ENCODE measurements at regions not wholly inside any gene's neighbourhood (a gene's known extent, or its start where the extent isn't known, plus 50 kb on each side); places are given as distances from the start of the nearest gene placed in this dataset.

GRCh38 chr6:144823131-144823530 is 538.0 kb downstream of the UTRN start:
- no peak for DNase-seq (ENCODE audit: low read depth)

- DNase-seq (ENCODE audit: low read depth): no peak
These were observed 538.9 kb downstream of the UTRN start for GRCh38 chr6:144824018-144824417.

GRCh38 chr6:144834426-144835038 is 549.4 kb downstream of the UTRN start:
- DNase-seq (ENCODE audit: low read depth): no peak

- no peak for DNase-seq (ENCODE audit: low read depth)
These were observed 550.3 kb downstream of the UTRN start for GRCh38 chr6:144835322-144835973.

- no peak for DNase-seq (ENCODE audit: low read depth)
These were observed 555.5 kb downstream of the UTRN start for GRCh38 chr6:144840619-144841018.

- DNase-seq (ENCODE audit: low read depth): no peak
These were observed 558.6 kb downstream of the UTRN start for GRCh38 chr6:144843701-144844100.

- DNase-seq (ENCODE audit: low read depth): no peak
These were observed 559.5 kb downstream of the UTRN start for GRCh38 chr6:144844596-144844995.

GRCh38 chr6:144845186-144845585 is 560.1 kb downstream of the UTRN start:
- no peak for DNase-seq (ENCODE audit: low read depth)

- DNase-seq (ENCODE audit: low read depth): no peak
These were observed 562.8 kb downstream of the UTRN start for GRCh38 chr6:144847916-144848315.

- no peak for DNase-seq (ENCODE audit: low read depth)
These were observed 564.8 kb downstream of the UTRN start for GRCh38 chr6:144849920-144850319.

- no peak for DNase-seq (ENCODE audit: low read depth)
These were observed 568.5 kb downstream of the UTRN start for GRCh38 chr6:144853603-144854002.

- DNase-seq (ENCODE audit: low read depth): no peak
These were observed 569.5 kb downstream of the UTRN start for GRCh38 chr6:144854654-144855053.

GRCh38 chr6:144855375-144855774 is 570.2 kb downstream of the UTRN start:
- no peak for DNase-seq (ENCODE audit: low read depth)

- DNase-seq (ENCODE audit: low read depth): no peak
These were observed 570.8 kb downstream of the UTRN start for GRCh38 chr6:144855812-144856531.

- DNase-seq (ENCODE audit: low read depth): no peak
These were observed 571.5 kb downstream of the UTRN start for GRCh38 chr6:144856622-144857021.

GRCh38 chr6:144857086-144857485 is 572.0 kb downstream of the UTRN start:
- DNase-seq (ENCODE audit: low read depth): no peak

GRCh38 chr6:144862769-144863168 is 577.6 kb downstream of the UTRN start:
- DNase-seq (ENCODE audit: low read depth): no peak

- DNase-seq (ENCODE audit: low read depth): no peak
These were observed 582.6 kb downstream of the UTRN start for GRCh38 chr6:144867761-144868160.

- no peak for DNase-seq (ENCODE audit: low read depth)
These were observed 585.6 kb downstream of the UTRN start for GRCh38 chr6:144870782-144871181.

- no peak for DNase-seq (ENCODE audit: low read depth)
These were observed 588.7 kb downstream of the UTRN start for GRCh38 chr6:144873623-144874378.

GRCh38 chr6:144876689-144877088 is 591.6 kb downstream of the UTRN start:
- no peak for DNase-seq (ENCODE audit: low read depth)

- DNase-seq (ENCODE audit: low read depth): no peak
These were observed 592.0 kb downstream of the UTRN start for GRCh38 chr6:144877118-144877517.

- DNase-seq (ENCODE audit: low read depth): no peak
These were observed 593.4 kb downstream of the UTRN start for GRCh38 chr6:144878577-144878976.

Data from activated gamma-delta T cell treated with anti-CD3 and anti-CD28 coated beads, Interleukin-2, amount 50 U/mL, for 16 hours (primary cell).